ENCODE measurements at regions not wholly inside any gene's neighbourhood (a gene's known extent, or its start where the extent isn't known, plus 50 kb on each side); places are given as distances from the start of the nearest gene placed in this dataset.

- TF ChIP-seq TCF4 (CRISPR knock-in tag; IDR thresholded peaks at IDR 0.05; ENCODE audit: borderline replicate concordance) (no peak), ZFP30 (CRISPR knock-in tag; IDR thresholded peaks at IDR 0.05) (no peak), ZNF8 (CRISPR knock-in tag; IDR thresholded peaks at IDR 0.05) (no peak), ARNTL (CRISPR knock-in tag; IDR thresholded peaks at IDR 0.05; ENCODE audit: borderline replicate concordance, low read depth) (no peak), TOX (CRISPR knock-in tag; IDR thresholded peaks at IDR 0.05; ENCODE audit: borderline replicate concordance) (no peak), TSHZ2 (CRISPR knock-in tag; IDR thresholded peaks at IDR 0.05) (no peak), GLIS3 (CRISPR knock-in tag; IDR thresholded peaks at IDR 0.05) (no peak), CSRNP3 (CRISPR knock-in tag; IDR thresholded peaks at IDR 0.05) (no peak)
Measured at GRCh38 chr5:115402092-115402491, 105.6 kb upstream of the CCDC112 start.
